ENCODE measurements at regions not wholly inside any gene's neighbourhood (a gene's known extent, or its start where the extent isn't known, plus 50 kb on each side); places are given as distances from the start of the nearest gene placed in this dataset.

DNA sequence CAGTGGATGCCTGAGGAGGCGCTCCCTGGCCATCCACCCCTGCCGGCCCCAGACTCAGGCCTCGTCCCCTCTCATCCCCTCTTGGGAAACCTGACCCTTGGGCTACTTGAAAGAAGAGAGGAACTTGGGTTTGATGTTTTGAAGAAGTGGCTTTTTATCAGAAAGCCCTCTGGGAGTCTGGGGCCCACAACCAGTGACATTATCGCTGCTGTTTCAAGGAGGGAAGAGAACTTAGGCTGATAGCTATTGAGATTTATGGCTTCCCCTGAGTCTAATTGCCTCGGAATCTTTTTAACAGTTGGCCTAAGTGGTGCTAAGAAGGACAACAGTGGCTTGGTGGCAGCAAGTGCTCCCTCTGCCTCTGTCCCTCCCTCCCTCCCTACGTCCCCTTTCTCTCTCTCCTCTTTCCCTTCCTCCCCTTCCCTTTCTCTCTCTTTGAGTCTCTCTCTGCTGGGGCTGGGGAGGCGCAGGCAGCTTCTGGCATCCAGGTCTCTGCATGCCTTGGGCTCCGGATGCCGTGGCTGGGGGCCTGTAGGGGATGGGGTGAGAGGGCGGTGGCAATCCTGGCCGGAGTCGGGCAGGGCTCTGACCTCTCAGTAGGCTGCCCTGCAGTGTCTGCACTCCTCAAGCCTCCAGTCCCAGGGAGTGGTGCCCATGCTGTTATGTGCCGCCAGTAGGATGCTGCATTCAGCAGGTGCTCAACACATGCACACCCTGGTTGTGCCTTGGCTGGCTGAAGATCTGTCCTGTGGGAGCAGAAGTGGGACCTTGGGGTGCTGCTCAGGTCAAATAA, 49.6 kb upstream of the RXRA start:
- DNase-seq: no peak
